H9 (cell line): ENCODE measurements at regions not wholly inside any gene's neighbourhood (a gene's known extent, or its start where the extent isn't known, plus 50 kb on each side); places are given as distances from the start of the nearest gene placed in this dataset.

Experiments used
- DNase-seq: peaks from one replicate; pipeline ENCODE4 v3.0.0-alpha.2; 2017
- H2AFZ ChIP-seq: one replicate; pipeline ENCODE4 v1.6.1; 2013; ENCODE audit warnings: mild to moderate bottlenecking, low read length, control low read depth, moderate library complexity
- H2AK5ac ChIP-seq: 2 replicates; pipeline ENCODE4 v1.6.1; 2013; ENCODE audit warnings: low read length, control low read depth, mixed read lengths; ENCODE audit not compliant: insufficient read length
- H2BK120ac ChIP-seq: one replicate; pipeline ENCODE4 v1.6.1; 2013; ENCODE audit warnings: low read depth, mild to moderate bottlenecking, low read length, control low read depth, inconsistent platforms; ENCODE audit not compliant: poor library complexity, severe bottlenecking
- H2BK12ac ChIP-seq: 2 replicates; pipeline ENCODE4 v1.6.1; 2013; ENCODE audit warnings: low read length, control low read depth, mixed read lengths, low read depth; ENCODE audit not compliant: insufficient read length
- H2BK15ac ChIP-seq: 2 replicates; pipeline ENCODE4 v1.6.1; 2013; ENCODE audit warnings: low read depth, low read length, control low read depth
- H2BK20ac ChIP-seq: one replicate; pipeline ENCODE4 v1.6.1; 2013; ENCODE audit warnings: low read depth, mild to moderate bottlenecking, low read length, control low read depth, inconsistent platforms; ENCODE audit not compliant: poor library complexity, severe bottlenecking
- H2BK5ac ChIP-seq: 2 replicates; pipeline ENCODE4 v1.6.1; 2013; ENCODE audit warnings: low read length, control low read depth, mixed read lengths; ENCODE audit not compliant: insufficient read length
- H3K14ac ChIP-seq: 2 replicates; pipeline ENCODE4 v1.6.1; 2013; ENCODE audit warnings: low read length, control low read depth; ENCODE audit not compliant: insufficient read depth
- H3K18ac ChIP-seq: 2 replicates; pipeline ENCODE4 v1.6.1; 2013; ENCODE audit warnings: low read depth, mild to moderate bottlenecking, mixed read lengths, low read length, control low read depth; ENCODE audit not compliant: insufficient read length
- H3K23ac ChIP-seq: 2 replicates; pipeline ENCODE4 v1.6.1; 2013; ENCODE audit warnings: low read length, control low read depth, mixed read lengths, low read depth; ENCODE audit not compliant: insufficient read length
- H3K23me2 ChIP-seq: 2 replicates; pipeline ENCODE4 v1.6.1; 2013; ENCODE audit warnings: low read depth, mild to moderate bottlenecking, mixed read lengths, low read length, control low read depth; ENCODE audit not compliant: insufficient read length, poor library complexity, severe bottlenecking
- H3K27ac ChIP-seq: 2 replicates; pipeline ENCODE4 v1.5.1; 2013; ENCODE audit warnings: low read length, control low read depth, mixed read lengths, low read depth; ENCODE audit not compliant: insufficient read length
- H3K27me3 ChIP-seq: 2 replicates; pipeline ENCODE4 v1.6.1; 2013; ENCODE audit warnings: low read length, control low read depth, inconsistent platforms; ENCODE audit not compliant: insufficient read depth
- H3K4ac ChIP-seq: 2 replicates; pipeline ENCODE4 v1.6.1; 2013; ENCODE audit warnings: low read depth, mild to moderate bottlenecking, control low read depth, inconsistent platforms, low read length, moderate library complexity
- H3K4me1 ChIP-seq: 2 replicates; pipeline ENCODE4 v1.6.1; 2013; ENCODE audit warnings: low read length, control low read depth, inconsistent platforms; ENCODE audit not compliant: insufficient read depth
- H3K4me2 ChIP-seq: 2 replicates; pipeline ENCODE4 v1.6.1; 2013; ENCODE audit warnings: low read length, control low read depth, mixed read lengths; ENCODE audit not compliant: insufficient read length, insufficient read depth
- H3K56ac ChIP-seq: 2 replicates; pipeline ENCODE4 v1.6.1; 2013; ENCODE audit warnings: low read depth, mild to moderate bottlenecking, mixed read lengths, low read length, control low read depth; ENCODE audit not compliant: insufficient read length
- H3K79me1 ChIP-seq: 2 replicates; pipeline ENCODE4 v1.6.1; 2013; ENCODE audit warnings: low read depth, mild to moderate bottlenecking, moderate library complexity, low read length, control low read depth, inconsistent platforms; ENCODE audit not compliant: insufficient read depth, poor library complexity, severe bottlenecking
- H3K79me2 ChIP-seq: 2 replicates; pipeline ENCODE4 v1.6.1; 2013; ENCODE audit warnings: low read length, control low read depth, inconsistent platforms; ENCODE audit not compliant: insufficient read depth
- H3K9ac ChIP-seq: 2 replicates; pipeline ENCODE4 v1.6.1; 2013; ENCODE audit warnings: low read length, control low read depth, mixed read lengths; ENCODE audit not compliant: insufficient read length; ENCODE audit errors: extremely low read depth
- H3K9me3 ChIP-seq: one replicate; pipeline ENCODE4 v1.6.1; 2013; ENCODE audit warnings: low read depth, low read length, inconsistent platforms; ENCODE audit not compliant: control insufficient read depth
- H3T11ph ChIP-seq: one replicate; pipeline ENCODE4 v1.6.1; 2013; ENCODE audit warnings: mild to moderate bottlenecking, low read length, control low read depth, inconsistent platforms
- H4K20me1 ChIP-seq: one replicate; pipeline ENCODE4 v1.6.1; 2013; ENCODE audit not compliant: control insufficient read depth, insufficient read length, insufficient read depth
- H4K5ac ChIP-seq: 2 replicates; pipeline ENCODE4 v1.6.1; 2013; ENCODE audit warnings: low read depth, mild to moderate bottlenecking, mixed read lengths, low read length, control low read depth; ENCODE audit not compliant: insufficient read length
- H4K8ac ChIP-seq: replicated peaks from 2 replicates; pipeline ENCODE4 v1.6.1; 2013; ENCODE audit warnings: low read length, control low read depth, mixed read lengths, low read depth; ENCODE audit not compliant: insufficient read length
- H4K91ac ChIP-seq: 2 replicates; pipeline ENCODE4 v1.6.1; 2013; ENCODE audit warnings: low read depth, mild to moderate bottlenecking, moderate library complexity, mixed read lengths, low read length, control low read depth; ENCODE audit not compliant: insufficient read length
- H3K27ac Mint-ChIP-seq, 3 experiments: 2 replicates in 2 of 3; 3 replicates in 1 of 3; pipeline ENCODE4 v1.8.0; 2020 to 2021; ENCODE audit warnings: mixed read lengths in 3 of 3, mild to moderate bottlenecking in 1 of 3, moderate library complexity in 1 of 3
- H3K27me3 Mint-ChIP-seq: 2 replicates; pipeline ENCODE4 v1.8.0; 2021; ENCODE audit warnings: low read depth, mild to moderate bottlenecking, moderate library complexity, mixed read lengths
- H3K36me3 Mint-ChIP-seq, 3 experiments: 2 replicates in 2 of 3; 3 replicates in 1 of 3; pipeline ENCODE4 v1.8.0; 2020 to 2021; ENCODE audit warnings: low read depth in 3 of 3, mixed read lengths in 3 of 3; ENCODE audit not compliant: insufficient read depth in 1 of 3
- H3K4me1 Mint-ChIP-seq, 2 experiments: 2 replicates each; pipeline ENCODE4 v1.8.0; 2020; ENCODE audit warnings: mixed read lengths in 2 of 2
- H3K4me3 Mint-ChIP-seq, 2 experiments: 2 replicates in 1 of 2; 3 replicates in 1 of 2; pipeline ENCODE4 v1.8.0; 2020 to 2021; ENCODE audit warnings: mild to moderate bottlenecking in 2 of 2, mixed read lengths in 2 of 2, moderate library complexity in 1 of 2
- H3K9me3 Mint-ChIP-seq, 2 experiments: 2 replicates in 1 of 2; 3 replicates in 1 of 2; pipeline ENCODE4 v1.8.0; 2020; ENCODE audit warnings: mild to moderate bottlenecking in 2 of 2, mixed read lengths in 2 of 2, moderate library complexity in 1 of 2
- WGBS: extraction: QIAGEN DNeasy Blood & Tissue Kit; methylation state at CpG from one replicate; pipeline ENCODE4 v1.1.7; 2013; ENCODE audit warnings: missing lambda C conversion rate, low lambda C conversion rate, mixed read lengths; ENCODE audit not compliant: insufficient read length; ENCODE audit errors: extremely low coverage; 5-methylcytosine and 5-hydroxymethylcytosine counted together
- TF ChIP-seq, protein P1 (sequence below): fragments of 200-600 bp; sonication (generic); conservative IDR thresholded peaks from 3 replicates; pipeline ENCODE4 v1.8.0; 2021; ENCODE audit warnings: antibody characterized with exemption, mild to moderate bottlenecking

DNA sequence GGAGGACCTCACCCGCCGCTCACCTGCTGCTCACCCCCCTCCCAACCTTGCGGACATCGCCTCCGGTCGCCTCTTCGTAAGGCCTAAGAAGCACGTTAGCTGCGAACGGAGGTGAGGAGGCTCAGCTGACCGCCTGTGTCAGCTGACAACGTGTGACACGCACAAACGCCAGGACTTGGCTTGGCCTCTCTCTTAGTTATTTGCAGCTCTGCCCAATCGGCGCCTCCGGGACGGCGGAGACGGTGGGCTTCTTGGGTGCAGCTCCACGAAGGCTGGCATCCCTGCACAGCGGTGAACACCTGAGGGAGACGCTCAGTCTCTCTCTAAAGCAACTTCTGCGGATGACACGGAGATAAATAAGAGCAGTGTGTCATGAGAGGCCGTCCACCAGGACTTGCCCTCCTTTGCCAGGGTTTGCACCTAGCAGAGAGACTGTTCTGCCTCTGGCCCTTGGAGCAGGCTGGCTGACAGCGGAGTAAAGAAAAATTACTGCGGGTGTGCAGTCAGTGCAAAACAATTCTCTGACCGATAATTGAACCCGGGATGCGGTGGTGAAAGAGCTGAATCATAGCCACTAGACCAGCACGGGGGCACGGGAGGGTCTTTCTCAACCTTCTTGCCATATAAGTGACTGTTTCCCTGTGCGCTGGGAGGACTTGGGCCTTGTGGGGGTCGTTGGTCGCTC lies 318.9 kb downstream of the FAM72C start:
- no peak overlapping the region for H3T11ph ChIP-seq
- H3K4me3 Mint-ChIP-seq = no peak overlapping the region
- no peak overlapping the region for H2AFZ ChIP-seq
- H3K56ac ChIP-seq = no peak overlapping the region
- no peak for DNase-seq
- H3K9ac ChIP-seq = no peak overlapping the region
- no peak overlapping the region for H2AK5ac ChIP-seq
- H3K23me2 ChIP-seq = no peaks in the 10 kb centered on the region
- no peaks in the 10 kb centered on the region for H3K27me3 ChIP-seq
- no peak overlapping the region for H2BK12ac ChIP-seq
- no peak overlapping the region for H3K14ac ChIP-seq
- H3K27ac ChIP-seq = no peak overlapping the region
- H3K27ac Mint-ChIP-seq = no peak overlapping the region
- H3K4me1 ChIP-seq = no peaks in the 10 kb centered on the region
- H3K4ac ChIP-seq = no peak overlapping the region
- no CpG with 5 or more reads among the region's 36 CpGs for WGBS
- H3K18ac ChIP-seq = no peak overlapping the region
- H3K27me3 Mint-ChIP-seq = peaks cover 1% of the 10 kb centered on the region
- H3K79me2 ChIP-seq = no peaks in the 10 kb centered on the region
- H3K4me1 Mint-ChIP-seq = no peaks in the 10 kb centered on the region
- peaks cover 99% of the 10 kb centered on the region in 2 experiments for H3K9me3 Mint-ChIP-seq
- no peaks in the 10 kb centered on the region for H4K20me1 ChIP-seq
- no peak overlapping the region for H4K91ac ChIP-seq
- H3K36me3 Mint-ChIP-seq = peaks cover 19 to 44% (median 37%) of the 10 kb centered on the region in 3 experiments; a peak in 6 of 7 replicates
- H3K79me1 ChIP-seq = no peaks in the 10 kb centered on the region
- H2BK15ac ChIP-seq = no peak overlapping the region
- no peak overlapping the region for H4K8ac ChIP-seq
- no peak overlapping the region for H4K5ac ChIP-seq
- H3K9me3 ChIP-seq = peaks cover 91% of the 10 kb centered on the region
- H3K23ac ChIP-seq = no peak overlapping the region
- no peak overlapping the region for H2BK120ac ChIP-seq
- no peak overlapping the region for H2BK5ac ChIP-seq
- H2BK20ac ChIP-seq = no peak overlapping the region
- H3K4me2 ChIP-seq = no peak overlapping the region
- TF ChIP-seq, protein P1, sequence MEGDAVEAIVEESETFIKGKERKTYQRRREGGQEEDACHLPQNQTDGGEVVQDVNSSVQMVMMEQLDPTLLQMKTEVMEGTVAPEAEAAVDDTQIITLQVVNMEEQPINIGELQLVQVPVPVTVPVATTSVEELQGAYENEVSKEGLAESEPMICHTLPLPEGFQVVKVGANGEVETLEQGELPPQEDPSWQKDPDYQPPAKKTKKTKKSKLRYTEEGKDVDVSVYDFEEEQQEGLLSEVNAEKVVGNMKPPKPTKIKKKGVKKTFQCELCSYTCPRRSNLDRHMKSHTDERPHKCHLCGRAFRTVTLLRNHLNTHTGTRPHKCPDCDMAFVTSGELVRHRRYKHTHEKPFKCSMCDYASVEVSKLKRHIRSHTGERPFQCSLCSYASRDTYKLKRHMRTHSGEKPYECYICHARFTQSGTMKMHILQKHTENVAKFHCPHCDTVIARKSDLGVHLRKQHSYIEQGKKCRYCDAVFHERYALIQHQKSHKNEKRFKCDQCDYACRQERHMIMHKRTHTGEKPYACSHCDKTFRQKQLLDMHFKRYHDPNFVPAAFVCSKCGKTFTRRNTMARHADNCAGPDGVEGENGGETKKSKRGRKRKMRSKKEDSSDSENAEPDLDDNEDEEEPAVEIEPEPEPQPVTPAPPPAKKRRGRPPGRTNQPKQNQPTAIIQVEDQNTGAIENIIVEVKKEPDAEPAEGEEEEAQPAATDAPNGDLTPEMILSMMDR = no peak
